Left hindlimb (tissue), 1 donor: ENCODE measurements at regions not wholly inside any gene's neighbourhood (a gene's known extent, or its start where the extent isn't known, plus 50 kb on each side); places are given as distances from the start of the nearest gene placed in this dataset.

Source experiments
- DNase-seq: peaks from one replicate; pipeline ENCODE4 v3.0.0-alpha.2; 2018

GRCh38 chr13:89684896-89685295 is 1662.6 kb upstream of the MIR17HG start:
- no peak for DNase-seq

GRCh38 chr13:89686171-89686570 is 1661.3 kb upstream of the MIR17HG start:
- DNase-seq: no peak

- no peak for DNase-seq
Observed at GRCh38 chr13:89687066-89687465, 1660.4 kb upstream of the MIR17HG start.

GRCh38 chr13:89688918-89689317 is 1658.6 kb upstream of the MIR17HG start:
- DNase-seq: no peak

- DNase-seq: no peak
Observed at GRCh38 chr13:89694451-89694850, 1653.0 kb upstream of the MIR17HG start.

GRCh38 chr13:89695343-89696257 is 1651.9 kb upstream of the MIR17HG start:
- DNase-seq: peak; percentile 31

- no peak for DNase-seq
Observed at GRCh38 chr13:89701913-89702312, 1645.6 kb upstream of the MIR17HG start.

- no peak for DNase-seq
Observed at GRCh38 chr13:89704040-89704439, 1643.4 kb upstream of the MIR17HG start.

- no peak for DNase-seq
Observed at GRCh38 chr13:89708013-89708412, 1639.5 kb upstream of the MIR17HG start.

- no peak for DNase-seq
Observed at GRCh38 chr13:89721216-89721615, 1626.3 kb upstream of the MIR17HG start.

- no peak for DNase-seq
Observed at GRCh38 chr13:89726690-89727435, 1620.6 kb upstream of the MIR17HG start.

- DNase-seq: no peak
Observed at GRCh38 chr13:89733829-89734228, 1613.7 kb upstream of the MIR17HG start.

GRCh38 chr13:89737051-89737450 is 1610.4 kb upstream of the MIR17HG start:
- no peak for DNase-seq

GRCh38 chr13:89738072-89738471 is 1609.4 kb upstream of the MIR17HG start:
- DNase-seq: no peak

GRCh38 chr13:89740994-89741685 is 1606.3 kb upstream of the MIR17HG start:
- DNase-seq: no peak

- no peak for DNase-seq
Observed at GRCh38 chr13:89746554-89746953, 1600.9 kb upstream of the MIR17HG start.

- DNase-seq: no peak
Observed at GRCh38 chr13:89748716-89749115, 1598.8 kb upstream of the MIR17HG start.

GRCh38 chr13:89749888-89750287 is 1597.6 kb upstream of the MIR17HG start:
- DNase-seq: no peak

- DNase-seq: no peak
Observed at GRCh38 chr13:89750371-89750770, 1597.1 kb upstream of the MIR17HG start.

- DNase-seq: no peak
Observed at GRCh38 chr13:89751432-89751930, 1596.0 kb upstream of the MIR17HG start.

- DNase-seq: no peak
Observed at GRCh38 chr13:89752394-89752793, 1595.1 kb upstream of the MIR17HG start.

GRCh38 chr13:89755729-89756492 is 1591.6 kb upstream of the MIR17HG start:
- DNase-seq: no peak
